ENCODE measurements at regions not wholly inside any gene's neighbourhood (a gene's known extent, or its start where the extent isn't known, plus 50 kb on each side); places are given as distances from the start of the nearest gene placed in this dataset.

DNA sequence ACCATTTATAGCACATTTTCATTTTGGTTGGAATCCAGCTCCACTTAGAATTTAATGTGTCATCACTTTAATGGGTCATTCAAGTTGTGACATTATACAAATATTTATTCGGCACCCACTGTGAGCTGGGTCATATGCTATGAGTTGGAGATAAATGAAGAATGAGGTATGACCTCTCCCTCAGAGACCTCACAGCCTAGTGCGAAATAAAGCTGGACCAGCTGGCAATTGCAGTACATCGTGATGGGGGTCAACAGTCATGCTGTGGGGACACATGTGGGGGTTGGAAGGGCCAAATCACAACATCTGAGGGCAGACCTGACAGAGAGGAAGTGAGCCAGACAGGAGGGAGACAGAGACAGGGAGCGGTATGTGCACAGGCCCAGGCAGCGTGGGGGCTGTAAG, 175.4 kb downstream of the MAIP1 start (continued):
- TF ChIP-seq, protein P1, sequence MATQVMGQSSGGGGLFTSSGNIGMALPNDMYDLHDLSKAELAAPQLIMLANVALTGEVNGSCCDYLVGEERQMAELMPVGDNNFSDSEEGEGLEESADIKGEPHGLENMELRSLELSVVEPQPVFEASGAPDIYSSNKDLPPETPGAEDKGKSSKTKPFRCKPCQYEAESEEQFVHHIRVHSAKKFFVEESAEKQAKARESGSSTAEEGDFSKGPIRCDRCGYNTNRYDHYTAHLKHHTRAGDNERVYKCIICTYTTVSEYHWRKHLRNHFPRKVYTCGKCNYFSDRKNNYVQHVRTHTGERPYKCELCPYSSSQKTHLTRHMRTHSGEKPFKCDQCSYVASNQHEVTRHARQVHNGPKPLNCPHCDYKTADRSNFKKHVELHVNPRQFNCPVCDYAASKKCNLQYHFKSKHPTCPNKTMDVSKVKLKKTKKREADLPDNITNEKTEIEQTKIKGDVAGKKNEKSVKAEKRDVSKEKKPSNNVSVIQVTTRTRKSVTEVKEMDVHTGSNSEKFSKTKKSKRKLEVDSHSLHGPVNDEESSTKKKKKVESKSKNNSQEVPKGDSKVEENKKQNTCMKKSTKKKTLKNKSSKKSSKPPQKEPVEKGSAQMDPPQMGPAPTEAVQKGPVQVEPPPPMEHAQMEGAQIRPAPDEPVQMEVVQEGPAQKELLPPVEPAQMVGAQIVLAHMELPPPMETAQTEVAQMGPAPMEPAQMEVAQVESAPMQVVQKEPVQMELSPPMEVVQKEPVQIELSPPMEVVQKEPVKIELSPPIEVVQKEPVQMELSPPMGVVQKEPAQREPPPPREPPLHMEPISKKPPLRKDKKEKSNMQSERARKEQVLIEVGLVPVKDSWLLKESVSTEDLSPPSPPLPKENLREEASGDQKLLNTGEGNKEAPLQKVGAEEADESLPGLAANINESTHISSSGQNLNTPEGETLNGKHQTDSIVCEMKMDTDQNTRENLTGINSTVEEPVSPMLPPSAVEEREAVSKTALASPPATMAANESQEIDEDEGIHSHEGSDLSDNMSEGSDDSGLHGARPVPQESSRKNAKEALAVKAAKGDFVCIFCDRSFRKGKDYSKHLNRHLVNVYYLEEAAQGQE (IDR thresholded peaks at IDR 0.05; ENCODE audit: unreplicated experiment) = no peak
- TF ChIP-seq NANOG (IDR thresholded peaks at IDR 0.05; ENCODE audit: borderline replicate concordance) (no peak), ZNF331 (CRISPR knock-in tag; IDR thresholded peaks at IDR 0.05; ENCODE audit: low read depth) (no peak), STAT1 (IDR thresholded peaks at IDR 0.05; ENCODE audit: unreplicated experiment) (no peak), CTCF (conservative IDR thresholded peaks at IDR 0.05; ENCODE audit: low read depth in 2 of 2) (no peak)

DNA sequence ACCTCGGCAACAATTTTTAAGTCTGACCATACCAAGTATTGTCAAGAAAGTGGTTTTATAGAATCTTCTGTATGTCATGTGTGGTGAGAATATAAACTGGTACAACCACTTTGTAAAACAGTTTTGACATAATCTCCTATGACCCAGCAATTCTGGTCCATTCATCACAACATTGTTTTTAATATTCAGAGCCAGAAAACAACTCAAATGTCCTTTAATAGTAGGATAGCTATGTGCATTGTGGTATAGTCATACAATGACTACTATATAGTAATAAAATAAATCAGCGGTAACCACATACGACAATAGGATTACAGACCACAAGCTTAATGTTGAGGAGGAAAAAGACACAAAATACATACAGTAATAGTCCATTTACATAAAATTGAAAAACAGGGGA, 175.2 kb upstream of the SPATS2L start:
- ATAC-seq = no peak
- no peaks in the 10 kb centered on the region for H3F3A ChIP-seq (replicated peaks; ENCODE audit: low read depth)
- Mint-ChIP-seq H3K36me3 (ENCODE audit: low read depth) (peaks cover 27% of the 10 kb centered on the region), H3K9me3 (peaks cover 27% of the 10 kb centered on the region), H3K27me3 (ENCODE audit: insufficient read depth, low read depth, poor library complexity) (peaks cover 2% of the 10 kb centered on the region), H3K4me1 (peaks cover 21% of the 10 kb centered on the region), H3K27ac (no peak overlapping the region), H3K4me3 (no peak overlapping the region)
- no peak overlapping the region for H2AFZ ChIP-seq
- H3K9me2 ChIP-seq (ENCODE audit: insufficient read depth) = no peaks in the 10 kb centered on the region; the same call in 1 of the 2 replicates
- no peak for DNase-seq (ENCODE audit: low spot score)
- H3K79me2 ChIP-seq (replicated peaks; ENCODE audit: insufficient read depth) = no peaks in the 10 kb centered on the region
- no peaks in the 10 kb centered on the region for H3K27me3 ChIP-seq (ENCODE audit: insufficient read depth)
- H3K27ac ChIP-seq (ENCODE audit: low read depth) = no peak overlapping the region
- no peaks in the 10 kb centered on the region for H4K20me1 ChIP-seq (replicated peaks; ENCODE audit: insufficient read depth)
- no peak overlapping the region for H3K4me2 ChIP-seq
- H3K4me3 ChIP-seq = no peak overlapping the region
- H3K36me3 ChIP-seq (ENCODE audit: insufficient read depth) = peaks cover 11% of the 10 kb centered on the region
- H3K4me1 ChIP-seq (ENCODE audit: insufficient read depth) = peaks cover 16% of the 10 kb centered on the region; the same call in 1 of the 2 replicates
- TF ChIP-seq, protein P1 (IDR thresholded peaks at IDR 0.05; ENCODE audit: unreplicated experiment) = no peak
- TF ChIP-seq NANOG (IDR thresholded peaks at IDR 0.05; ENCODE audit: borderline replicate concordance) = no peak
- no peak for TF ChIP-seq ZNF331 (CRISPR knock-in tag; IDR thresholded peaks at IDR 0.05; ENCODE audit: low read depth)
- TF ChIP-seq ZNF462 (CRISPR knock-in tag; IDR thresholded peaks at IDR 0.05) = no peak
- no peak for TF ChIP-seq EZH2 (IDR thresholded peaks at IDR 0.05; ENCODE audit: low read depth, unreplicated experiment)
- TF ChIP-seq JUNB (IDR thresholded peaks at IDR 0.05; ENCODE audit: unreplicated experiment) = no peak
- TF ChIP-seq EZH2phosphoT487 (IDR thresholded peaks at IDR 0.05; ENCODE audit: unreplicated experiment) = no peak

Measured in GM23338 (cell line).